HG03439 (cell line): ENCODE measurements at regions not wholly inside any gene's neighbourhood (a gene's known extent, or its start where the extent isn't known, plus 50 kb on each side); places are given as distances from the start of the nearest gene placed in this dataset.
"Not testable (repeated sequence)": the region's sequence is repeated elsewhere in the genome, so short reads cannot be mapped to it uniquely, and the experiment has no call there.

Source experiments
- ATAC-seq: cut with Tn5 transposase; IDR thresholded peaks from one replicate; pipeline ENCODE4 v1.9.1; 2021; ENCODE audit warnings: mild to moderate bottlenecking, moderate library complexity; ENCODE audit not compliant: unreplicated experiment

DNA sequence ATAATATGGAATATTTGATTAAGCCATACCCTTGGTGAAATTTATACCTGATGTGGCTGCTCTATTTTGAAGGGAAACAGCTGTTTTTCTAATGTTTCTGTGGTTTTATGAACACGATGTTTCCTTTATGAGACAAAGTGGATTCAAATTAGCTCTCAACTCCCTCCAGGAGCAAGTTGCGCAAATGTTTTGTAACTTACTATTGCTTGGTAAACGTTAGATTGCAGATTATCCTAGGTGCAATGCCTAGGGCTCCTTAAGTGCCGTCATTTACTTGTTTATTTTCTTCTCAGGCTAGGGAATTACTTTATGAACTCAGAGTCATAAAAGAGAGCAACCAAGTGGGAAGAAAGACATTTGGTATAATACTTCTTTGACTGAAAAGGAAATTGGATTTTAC is 763.1 kb downstream of the TAF11L14 start:
- ATAC-seq, result no peak

DNA sequence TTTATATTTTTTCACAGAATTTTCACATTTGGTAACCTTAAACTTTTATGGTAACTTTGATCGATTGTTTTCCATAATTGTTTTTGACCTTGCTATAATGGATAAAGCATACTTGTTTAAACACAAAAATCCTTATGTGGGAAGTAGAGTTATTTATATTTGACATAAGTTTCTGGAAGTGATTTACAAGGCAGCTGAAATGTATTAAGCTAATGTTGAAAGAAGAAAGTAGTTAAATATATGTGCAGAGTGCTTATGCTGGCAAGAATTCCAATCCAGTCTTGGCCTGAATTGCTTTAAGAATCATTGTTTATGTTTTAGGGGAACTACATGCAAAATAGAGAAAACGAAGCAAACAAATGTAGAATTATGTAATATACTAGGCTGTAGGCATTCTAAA is 763.6 kb downstream of the TAF11L14 start:
- ATAC-seq, result no peak

DNA sequence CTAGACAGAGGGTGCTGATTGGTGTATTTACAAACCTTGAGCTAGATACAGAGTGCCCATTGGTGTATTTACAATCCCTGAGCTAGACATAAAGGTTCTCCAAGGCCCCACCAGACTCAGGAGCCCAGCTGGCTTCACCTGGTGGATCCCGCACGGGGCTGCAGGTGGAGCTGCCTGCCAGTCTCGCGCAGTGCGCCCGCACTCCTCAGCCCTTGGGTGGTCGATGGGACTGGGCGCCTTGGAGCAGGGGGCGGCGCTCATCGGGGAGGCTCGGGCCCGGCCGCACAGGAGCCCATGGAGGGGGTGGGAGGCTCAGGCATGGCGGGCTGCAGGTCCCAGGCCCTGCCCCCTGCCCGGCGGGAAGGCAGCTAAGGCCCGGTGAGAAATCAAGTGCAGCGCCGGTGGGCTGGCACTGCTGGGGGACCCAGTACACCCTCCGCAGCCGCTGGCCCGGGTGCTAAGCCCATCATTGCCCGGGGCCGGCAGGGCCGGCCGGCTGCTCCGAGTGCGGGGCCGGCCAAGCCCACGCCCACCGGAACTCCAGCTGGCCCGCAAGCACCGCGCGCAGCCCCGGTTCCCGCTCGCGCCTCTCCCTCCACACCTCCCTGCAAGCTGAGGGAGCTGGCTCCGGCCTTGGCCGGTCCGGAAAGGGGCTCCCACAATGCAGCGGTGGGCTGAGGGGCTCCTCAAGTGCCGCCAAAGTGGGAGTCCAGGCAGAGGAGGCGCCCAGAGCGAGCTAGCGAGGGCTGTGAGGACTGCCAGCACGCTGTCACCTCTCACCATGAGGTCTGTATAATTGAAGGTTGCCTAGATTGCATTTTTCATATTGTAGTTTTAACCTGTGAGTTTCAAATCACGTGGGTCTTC is 765.4 kb downstream of the TAF11L14 start:
- not testable (repeated sequence) for ATAC-seq

DNA sequence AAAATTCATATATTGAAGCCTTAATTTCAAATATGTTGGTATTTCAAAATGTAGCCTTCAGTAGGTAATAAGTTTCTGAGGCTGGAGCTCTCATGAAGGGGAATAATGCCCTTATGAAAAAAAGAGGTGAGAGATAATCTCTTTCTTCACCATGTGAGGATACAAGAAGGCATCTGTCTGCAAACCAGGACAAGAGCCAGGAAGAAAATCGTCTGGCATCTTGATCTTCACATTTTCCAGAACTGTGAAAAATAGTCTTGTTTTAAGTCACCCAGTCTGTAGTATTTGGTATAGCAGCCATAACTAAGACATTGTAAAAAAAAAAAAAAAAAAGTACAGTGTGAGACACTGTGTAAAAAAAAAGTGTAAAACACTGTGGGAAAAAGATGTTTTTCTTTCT is 768.9 kb downstream of the TAF11L14 start:
- ATAC-seq, result no peak

DNA sequence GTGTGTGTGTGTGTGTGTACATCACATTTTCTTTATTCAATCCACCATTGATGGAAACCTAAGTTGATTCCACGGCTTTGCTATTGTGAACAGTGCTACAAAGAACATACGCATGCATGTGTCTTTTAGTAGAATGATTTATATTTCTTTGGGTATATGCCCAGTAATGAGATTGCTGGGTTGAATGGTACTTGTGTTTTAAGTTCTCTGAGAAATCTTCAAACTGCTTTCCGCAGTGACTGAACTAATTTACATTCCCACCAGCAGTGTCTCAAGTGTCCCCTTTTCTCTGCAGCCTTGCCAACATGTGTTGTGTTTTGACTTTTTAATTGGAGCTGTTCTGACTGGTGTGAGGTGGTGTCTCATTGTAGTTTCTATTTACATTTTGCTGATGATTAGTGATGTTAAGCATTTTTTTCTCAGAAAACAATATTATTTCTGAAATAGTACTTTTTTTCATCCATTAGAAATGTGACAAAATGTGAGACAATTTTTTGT is 769.7 kb downstream of the TAF11L14 start:
- ATAC-seq, result no peak

DNA sequence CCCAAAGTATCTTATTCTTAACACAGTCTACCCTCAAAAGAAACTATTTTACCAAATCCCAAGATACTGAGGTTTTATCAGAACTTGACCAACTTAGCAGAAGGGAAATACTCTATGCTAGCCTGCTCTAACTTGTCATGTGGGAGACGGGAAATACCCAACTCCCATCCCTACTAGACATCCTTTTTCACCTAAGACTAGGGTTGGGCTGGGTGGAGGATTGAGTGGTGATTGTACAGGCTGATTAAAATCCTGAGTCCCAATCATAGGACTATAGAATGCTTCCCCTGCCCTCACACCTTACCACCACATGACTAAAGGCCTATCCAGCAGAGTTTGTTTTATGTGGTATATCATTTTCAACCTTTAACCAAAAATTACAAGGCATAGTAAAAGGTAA is 786.5 kb downstream of the TAF11L14 start:
- ATAC-seq, result no peak

DNA sequence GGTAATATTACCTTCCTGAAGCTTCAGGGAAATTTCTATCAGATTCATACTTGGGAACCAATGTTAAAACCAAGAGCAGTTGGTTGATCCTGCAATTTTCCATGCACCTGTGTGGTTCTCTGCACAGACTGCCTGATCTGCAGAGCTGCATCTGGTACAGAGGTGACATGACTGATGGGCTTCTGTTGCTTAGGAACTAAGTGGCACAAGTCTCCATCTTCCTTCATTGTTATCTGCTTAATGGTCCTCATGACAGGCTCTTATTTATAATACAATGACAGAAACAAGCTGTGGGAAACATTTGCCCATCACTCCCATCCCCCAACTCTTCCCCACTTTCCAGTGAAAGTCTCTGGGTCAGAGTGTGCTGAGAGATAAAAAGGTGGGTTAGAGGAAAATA is 799.1 kb downstream of the TAF11L14 start:
- ATAC-seq, result no peak

DNA sequence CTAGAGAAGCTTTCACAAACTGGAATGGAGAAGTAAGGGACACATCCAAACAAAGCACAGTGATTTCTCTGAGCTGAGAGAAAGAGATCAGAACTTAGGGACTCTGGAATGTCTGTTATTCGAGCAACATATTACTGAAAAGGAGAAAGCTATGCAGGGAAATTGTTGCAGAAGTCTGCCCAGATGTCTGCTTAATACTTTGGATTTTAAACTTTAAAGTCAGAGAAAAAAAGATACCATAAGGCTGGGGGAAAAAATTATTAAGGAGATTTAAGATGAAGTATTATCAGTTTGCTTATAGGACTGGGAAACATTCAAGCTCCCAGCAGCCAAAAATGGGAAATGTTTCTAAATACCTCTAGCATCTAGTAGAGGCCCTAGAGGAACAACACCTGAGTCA is 803.9 kb downstream of the TAF11L14 start:
- no peak for ATAC-seq

DNA sequence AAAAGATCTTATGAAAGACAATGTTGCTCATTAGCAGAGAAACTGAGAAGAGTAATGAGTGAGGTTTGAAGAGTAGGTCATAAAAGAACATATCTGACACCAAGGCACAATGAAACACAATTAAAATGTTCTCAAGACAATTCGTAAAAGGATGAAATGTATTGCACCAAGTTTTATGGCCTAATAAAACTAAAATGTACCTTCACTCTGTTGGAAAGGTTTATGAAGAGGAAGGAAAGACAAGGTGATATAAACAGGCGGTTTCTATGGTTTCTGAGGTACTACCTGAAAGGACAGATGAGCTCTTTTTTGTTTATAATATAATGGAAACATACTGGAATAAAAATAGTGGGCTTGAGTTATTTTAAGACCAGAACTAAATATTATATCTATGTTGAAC is 821.3 kb downstream of the TAF11L14 start:
- no peak for ATAC-seq

DNA sequence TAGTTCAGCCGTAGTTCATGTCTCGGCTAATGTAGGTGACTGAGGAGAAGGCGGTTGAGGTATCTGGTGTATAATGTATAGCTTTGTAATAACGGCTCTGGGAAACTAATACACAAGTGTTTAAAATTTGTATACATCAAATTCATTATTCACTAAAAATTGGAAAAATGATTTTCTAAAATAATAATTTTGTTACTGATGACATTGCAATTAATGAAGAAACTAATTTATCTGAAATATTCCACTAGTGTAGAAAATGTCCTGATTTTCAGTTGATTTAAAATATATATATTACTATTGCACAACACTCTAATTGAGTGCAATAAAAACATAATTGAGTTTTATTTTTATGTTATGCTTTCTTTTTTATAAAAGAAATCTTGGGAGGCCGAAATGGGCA is 823.0 kb downstream of the TAF11L14 start:
- ATAC-seq, result no peak

DNA sequence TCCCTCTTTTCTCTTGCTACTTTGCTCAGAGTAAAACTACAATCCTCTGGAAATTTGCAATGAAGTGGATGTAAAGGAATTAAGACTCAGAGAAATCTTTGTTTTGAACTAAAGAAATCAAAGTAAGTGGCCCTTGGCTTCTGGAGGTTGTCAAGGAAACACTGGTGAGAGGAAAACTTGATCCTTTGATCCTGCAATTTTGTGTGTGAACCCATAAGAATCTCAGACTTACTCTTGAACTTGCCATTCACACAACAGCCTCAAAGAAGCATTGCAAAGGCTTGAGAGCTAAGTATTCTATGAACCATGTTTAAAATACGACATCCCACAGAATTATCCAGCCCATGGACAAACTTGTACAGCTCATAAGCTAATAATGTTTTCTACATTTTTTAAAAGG is 827.5 kb downstream of the TAF11L14 start:
- no peak for ATAC-seq

DNA sequence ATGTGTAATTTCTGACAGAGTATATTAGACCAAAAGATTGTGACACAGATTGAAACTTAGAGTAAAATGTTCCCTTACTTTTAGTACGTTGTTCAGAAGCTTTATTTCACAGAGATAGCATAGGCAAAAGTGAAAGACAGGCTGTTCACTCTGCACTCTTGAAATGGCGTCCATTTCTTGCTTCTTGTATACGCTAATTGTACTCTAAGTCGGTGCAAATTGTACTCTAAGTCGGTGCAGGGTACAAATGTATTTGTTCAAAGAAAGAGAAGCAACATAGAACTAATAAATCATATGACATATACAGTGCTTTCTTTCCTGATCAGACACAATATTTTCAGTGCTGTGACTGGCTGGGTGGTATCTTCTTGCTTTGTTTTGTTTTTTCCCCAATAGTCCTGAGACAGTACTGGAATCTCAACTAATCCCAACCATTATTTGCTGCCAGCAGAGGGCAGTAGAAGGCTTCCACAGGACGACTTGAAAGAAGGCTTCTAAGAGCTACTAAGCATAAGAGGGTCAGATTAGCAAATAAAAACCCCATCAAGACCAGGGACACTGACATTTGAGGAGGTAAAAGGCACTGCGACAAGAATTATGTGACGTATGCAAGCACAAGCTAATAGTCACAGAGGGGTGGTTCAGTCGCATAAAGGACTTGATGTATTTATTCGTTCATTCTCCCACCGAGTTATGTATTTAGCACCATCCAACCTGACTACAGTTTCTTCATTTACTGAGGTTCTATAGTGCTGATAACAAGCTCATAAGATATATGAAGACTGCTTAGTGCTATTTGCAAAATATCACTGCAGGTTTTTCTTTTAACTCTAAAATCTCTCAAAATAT is 831.8 kb downstream of the TAF11L14 start:
- ATAC-seq, result no peak

DNA sequence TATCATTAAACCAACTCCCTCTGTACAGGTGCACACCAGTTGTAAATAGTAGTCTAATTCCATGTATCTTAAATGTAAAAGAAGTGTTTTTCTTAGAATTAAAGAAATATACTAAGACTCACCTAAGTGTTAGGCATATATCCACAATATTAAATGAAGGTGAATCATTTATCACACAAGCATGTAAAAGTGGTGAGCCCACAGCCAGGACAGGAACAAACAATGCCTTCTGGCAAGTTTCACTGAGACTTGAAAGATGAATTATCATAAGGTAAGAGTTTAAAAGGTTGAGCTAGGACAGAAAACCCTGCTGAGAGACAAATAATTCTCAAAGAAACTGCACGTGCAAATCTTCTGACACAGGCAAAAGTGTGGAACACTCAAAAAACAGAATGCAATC is 832.5 kb downstream of the TAF11L14 start:
- no peak for ATAC-seq

DNA sequence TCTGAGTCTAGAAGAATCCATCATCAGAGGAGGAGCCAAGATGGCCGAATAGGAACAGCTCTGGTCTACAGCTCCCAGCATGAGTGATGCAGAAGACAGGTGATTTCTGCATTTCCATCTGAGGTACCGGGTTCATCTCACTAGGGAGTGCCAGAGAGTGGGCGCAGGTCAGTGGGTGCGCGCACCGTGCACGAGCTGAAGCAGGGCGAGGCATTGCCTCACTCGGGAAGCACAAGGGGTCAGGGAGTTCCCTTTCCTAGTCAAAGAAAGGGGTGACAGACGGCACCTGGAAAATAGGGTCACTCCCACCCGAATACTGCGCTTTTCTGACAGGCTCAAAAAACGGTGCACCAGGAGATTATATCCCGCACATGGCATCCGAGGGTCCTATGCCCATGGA is 837.5 kb downstream of the TAF11L14 start:
- not testable (repeated sequence) for ATAC-seq

DNA sequence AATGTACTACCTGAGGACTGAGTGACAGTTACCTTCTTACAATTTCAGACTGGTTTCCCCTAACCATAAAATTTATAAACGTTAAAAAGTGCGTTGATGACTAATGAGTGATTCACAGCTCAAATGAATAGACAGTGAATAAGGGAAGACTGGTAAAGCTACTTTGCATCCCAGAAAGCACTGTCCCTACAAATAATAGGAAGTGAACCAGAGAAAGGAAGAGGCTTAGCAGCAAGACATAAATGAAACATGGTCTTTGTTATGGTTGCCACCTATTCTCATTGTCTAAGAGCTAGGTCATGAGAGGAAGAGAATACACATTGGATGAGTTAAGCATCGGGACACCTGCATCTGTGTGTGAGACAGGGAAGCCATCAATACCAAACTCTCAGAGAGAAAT is 849.2 kb downstream of the TAF11L14 start:
- no peak for ATAC-seq

DNA sequence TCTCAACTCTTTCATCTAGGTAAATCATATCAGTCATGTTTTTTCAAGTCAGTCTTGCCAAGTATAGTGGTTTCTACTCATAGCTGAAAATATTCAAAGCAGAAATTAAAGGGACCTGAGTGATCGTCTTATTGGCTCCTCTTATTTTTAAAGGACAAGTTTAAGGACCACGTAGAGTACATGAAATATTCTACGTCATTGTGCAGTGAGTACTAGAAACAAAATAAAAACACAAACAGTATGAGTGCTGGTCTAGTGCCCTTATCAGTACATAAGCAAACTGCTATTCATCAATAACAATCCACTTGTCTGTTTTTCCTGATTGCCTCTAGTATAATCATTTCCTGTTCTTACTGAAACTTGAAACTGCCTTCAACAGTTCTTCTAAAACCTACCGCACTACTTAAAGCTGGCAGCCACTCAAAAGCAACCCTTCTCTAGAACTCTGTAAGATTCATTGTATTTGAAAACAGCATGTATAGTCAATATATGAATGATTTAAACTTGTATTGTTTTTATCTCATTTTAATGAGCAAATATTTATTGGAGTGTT is 853.7 kb downstream of the TAF11L14 start:
- ATAC-seq, result no peak

DNA sequence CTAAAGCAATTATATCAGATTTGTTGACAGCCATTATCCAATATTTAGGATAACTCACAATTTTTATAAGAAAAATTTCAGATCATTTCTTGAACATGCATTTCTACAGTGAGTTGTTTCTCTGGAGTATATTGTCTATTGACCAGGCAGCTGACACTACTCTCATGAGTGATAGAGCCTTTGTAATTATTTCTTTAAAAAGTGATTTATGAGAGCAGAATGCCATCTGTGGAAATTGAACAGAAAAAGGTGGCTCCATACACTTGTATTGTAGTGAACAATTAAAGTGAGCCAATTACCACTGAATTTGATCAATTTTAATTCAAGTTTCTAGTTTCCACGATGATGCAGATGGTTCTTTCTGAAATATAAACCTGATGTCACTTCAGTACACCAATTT is 855.4 kb downstream of the TAF11L14 start:
- ATAC-seq, result no peak

DNA sequence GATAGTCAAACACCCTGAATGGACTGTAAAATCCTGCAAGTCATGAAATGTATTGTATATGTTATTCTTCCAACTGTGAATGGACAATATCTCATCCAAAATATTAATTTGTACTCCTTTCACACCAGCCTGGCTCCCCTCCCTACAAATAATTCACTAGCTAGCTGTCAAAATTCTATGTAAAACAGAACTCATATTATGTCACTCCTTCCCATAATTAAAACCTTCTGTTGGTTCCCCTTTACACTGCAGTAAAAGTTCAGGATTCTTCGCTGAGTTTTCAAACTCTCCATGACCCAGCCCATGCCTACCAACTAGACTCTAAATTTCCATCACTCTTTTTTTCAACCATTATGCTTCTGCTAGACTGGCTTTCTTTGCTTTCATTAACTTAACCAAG is 857.1 kb downstream of the TAF11L14 start:
- no peak for ATAC-seq

DNA sequence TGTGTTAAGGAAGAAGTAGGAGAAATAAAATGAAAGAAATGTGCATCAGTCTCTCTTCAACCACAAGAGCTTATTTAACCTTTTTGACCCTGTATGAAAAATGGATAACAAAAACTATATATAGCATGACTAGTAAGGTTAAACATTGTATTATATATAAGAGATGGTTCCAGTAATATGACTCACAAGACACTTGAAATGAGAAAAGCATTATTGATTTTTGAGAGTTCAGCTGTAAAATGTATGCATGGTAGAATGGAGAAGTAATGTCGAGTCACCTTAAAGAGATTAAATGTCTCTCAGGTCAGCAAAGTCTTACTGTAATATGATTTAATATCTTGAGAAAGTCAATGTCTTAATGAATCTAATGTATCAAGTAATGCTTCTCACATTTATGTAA is 860.9 kb downstream of the TAF11L14 start:
- ATAC-seq, result no peak

DNA sequence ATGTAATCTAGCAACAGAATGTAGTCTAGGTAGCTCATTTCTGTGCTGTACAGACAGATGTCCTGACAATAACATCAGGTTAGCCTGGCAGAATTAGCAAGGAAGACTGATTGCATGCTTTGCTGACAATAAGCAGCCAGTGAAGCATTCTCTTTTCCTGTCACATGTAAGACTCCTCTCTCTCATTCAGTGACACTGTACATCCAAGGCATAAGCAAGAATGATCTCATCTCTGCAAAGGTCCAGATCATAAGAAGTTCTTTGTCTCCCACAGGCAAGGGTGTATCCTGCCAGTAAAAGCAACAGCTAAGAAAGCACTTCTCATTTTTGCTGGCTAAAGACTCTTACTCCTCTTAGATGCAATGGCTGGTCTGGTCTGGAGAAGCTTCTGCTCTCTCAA is 861.8 kb downstream of the TAF11L14 start:
- no peak for ATAC-seq

DNA sequence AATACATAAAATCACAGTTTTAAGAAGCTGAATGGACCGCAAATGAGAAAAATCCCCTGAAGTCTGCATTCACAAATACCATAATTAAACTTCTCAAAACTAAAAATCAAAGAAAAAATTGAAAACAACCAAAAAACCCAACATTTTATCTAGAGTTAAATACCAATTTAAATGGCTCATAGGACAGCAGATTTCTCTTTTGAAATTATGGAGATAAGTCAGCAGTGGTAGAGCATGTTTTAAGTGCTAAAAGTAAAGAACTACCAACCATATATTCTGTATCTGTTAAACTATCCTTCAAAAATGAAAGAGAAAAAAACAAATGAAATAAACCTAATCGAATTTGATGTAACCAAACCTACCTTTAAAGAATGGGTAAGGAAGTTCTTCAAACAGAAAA is 862.8 kb downstream of the TAF11L14 start:
- ATAC-seq, result no peak
